ENCODE measurements at regions not wholly inside any gene's neighbourhood (a gene's known extent, or its start where the extent isn't known, plus 50 kb on each side); places are given as distances from the start of the nearest gene placed in this dataset.
A peak's percentile ranks its signal among the peaks of the same experiment; 100 is the strongest.
"Not testable (repeated sequence)": the region's sequence is repeated elsewhere in the genome, so short reads cannot be mapped to it uniquely, and the experiment has no call there.

DNA sequence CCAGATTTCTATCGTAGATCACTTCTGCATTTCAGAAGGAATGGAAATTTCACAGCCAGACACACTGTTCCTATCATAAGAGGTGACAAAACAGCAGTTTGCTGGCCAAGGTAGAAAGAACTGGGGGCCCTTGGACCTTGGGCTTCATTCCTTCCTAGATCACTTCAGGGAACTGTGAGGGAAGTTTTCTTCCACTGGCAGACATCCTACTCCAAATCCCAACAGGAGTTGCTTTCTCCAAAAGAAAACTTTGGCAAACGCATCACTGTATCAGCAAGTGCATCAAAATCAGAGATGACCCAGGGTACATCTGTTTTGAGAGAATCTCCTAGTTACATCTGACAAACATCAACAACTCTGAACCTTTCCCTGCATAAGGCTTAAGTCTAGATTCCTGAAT is 348.4 kb upstream of the KLHL29 start:
- in situ Hi-C loops (cut with HindIII; ENCODE audit: low sequenced_read_pairs) = no loop called here
- no peak for DNase-seq (ENCODE audit: low spot score)

DNA sequence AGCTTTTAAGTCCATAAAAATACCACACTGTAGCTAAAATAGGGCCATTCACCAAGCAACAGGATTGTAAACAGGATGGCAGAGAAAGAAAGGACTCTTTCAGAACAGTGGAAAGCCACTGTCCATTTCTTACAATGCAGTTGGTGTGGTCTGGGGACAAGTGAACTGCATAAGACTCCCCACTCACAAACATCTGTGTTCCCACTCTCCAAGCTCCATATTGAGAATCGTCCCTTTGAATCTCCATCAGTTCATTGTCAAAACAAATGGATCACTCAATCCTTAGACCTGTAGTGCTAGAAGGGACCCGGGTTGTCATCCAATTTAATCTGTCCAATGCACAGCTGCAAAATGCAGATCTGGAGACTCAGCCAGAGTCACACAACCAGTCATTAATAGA is 347.4 kb upstream of the KLHL29 start:
- in situ Hi-C loops (cut with HindIII; ENCODE audit: low sequenced_read_pairs) = no loop called here
- peak; percentile 8 for DNase-seq (ENCODE audit: low spot score)

DNA sequence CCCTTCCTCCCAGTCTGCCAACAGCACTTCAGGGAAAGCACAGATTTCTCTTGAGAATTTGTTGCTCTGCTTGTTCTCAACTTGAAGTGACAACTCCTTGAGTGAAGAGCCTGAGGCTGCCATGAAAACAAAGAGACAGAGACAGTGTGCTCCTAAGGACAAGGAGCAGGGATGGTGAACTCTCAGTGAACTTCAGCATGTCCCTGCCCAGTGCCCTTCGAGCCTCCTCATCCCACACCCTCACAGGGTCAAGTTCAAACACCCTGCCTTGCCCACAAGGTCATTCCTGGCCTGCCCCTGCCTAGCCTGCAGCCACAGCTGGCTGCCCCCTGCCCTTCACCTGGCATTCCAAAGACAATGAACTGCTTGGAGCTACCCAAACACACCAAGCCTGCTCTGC is 343.5 kb upstream of the KLHL29 start:
- DNase-seq (ENCODE audit: low spot score) = no peak
- in situ Hi-C loops (cut with HindIII; ENCODE audit: low sequenced_read_pairs) = no loop called here

DNA sequence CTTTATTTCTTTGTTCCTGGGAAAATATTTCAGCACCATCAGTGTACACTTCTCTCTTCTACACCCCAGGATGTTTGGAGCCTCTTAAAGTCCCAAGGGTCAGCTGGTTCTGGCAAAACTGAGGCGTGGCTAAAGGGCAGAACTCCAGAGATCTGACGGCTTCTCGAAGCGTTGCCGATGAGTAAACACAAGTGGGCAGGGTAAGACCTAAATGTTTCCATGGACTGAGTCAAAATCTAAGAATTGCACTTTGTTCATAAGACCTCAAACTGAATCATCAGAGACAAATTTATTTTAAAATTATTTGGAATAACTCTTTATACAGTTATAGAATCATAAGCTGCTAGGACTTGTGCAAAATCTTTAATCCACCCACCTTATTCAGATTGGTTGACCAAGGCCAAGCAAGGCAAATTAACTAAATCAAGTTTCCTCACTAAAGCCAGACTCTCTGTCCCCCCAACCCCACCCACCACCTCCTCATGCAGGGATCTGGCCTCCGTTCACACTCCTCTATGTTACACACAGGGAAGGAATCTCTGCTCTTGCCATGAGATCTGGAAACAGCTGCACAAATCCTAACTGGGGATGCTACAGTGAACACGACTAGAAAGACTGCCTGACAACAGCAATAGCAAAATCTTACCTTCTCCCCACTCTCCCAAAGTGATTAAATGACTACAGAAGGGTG is 342.6 kb upstream of the KLHL29 start:
- in situ Hi-C loops (cut with HindIII; ENCODE audit: low sequenced_read_pairs) = no loop called here

DNA sequence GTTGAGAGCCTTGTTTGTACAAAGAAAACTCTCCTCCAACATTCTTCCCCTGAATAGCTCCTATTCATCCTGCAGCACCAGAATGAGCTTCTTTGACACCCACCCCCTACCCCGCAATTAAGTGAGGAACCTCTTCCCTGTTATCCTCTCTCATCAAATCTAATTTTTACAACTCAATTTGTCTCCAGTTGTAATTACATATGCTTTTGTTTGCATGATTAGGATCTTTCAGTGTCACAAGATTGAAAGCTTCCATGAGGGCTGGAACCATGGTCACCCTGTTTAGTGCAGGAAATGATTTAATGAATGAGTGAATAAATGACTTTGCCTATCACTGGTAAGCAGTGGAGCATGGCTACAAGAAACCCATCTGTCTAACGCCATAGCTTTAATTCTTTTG is 334.6 kb upstream of the KLHL29 start:
- DNase-seq (ENCODE audit: low spot score) = no peak
- in situ Hi-C loops (cut with HindIII; ENCODE audit: low sequenced_read_pairs) = no loop called here

More for the DNA sequence above, 342.6 kb upstream of the KLHL29 start:
- DNase-seq (ENCODE audit: low spot score) = no peak

DNA sequence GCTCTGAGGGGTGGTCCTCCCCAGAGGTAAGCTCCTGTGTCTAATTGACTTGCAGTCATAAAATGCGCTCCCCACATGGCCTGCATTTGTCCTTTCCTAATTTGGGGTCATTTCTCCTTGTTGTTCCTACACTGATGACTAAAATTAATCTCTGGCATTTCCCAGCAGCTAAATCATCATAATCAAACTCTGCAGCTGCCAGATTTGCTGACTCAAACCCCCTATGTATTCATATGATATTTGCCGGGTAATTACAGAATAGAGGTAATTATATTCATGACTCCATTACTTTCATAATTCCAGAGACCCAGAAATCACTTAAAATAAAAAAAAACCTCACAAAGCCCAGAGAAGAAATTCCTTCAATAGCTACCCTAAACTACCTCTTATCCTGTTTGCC is 331.4 kb upstream of the KLHL29 start:
- no peak for DNase-seq (ENCODE audit: low spot score)
- in situ Hi-C loops (cut with HindIII; ENCODE audit: low sequenced_read_pairs) = no loop called here

DNA sequence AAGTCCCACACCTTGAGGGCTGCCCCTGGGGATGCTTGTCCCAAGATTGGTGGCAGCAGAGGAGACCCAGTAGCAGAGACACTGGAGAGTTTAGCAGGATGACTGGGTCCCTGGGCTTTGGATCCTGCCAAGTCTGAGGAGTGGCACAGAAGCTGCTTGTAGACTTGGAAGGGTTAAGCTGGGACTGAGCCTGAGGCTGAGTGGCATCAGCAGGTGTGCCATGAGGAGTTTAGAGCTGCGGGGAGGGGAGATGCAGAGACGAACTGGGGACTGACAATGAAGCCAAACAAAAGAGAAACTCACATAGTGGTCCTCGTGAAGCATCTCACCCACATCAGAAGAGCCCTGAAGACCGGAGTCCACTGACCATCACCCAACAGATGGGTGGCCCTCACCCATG is 329.7 kb upstream of the KLHL29 start:
- no peak for DNase-seq (ENCODE audit: low spot score)
- in situ Hi-C loops (cut with HindIII; ENCODE audit: low sequenced_read_pairs) = no loop called here

DNA sequence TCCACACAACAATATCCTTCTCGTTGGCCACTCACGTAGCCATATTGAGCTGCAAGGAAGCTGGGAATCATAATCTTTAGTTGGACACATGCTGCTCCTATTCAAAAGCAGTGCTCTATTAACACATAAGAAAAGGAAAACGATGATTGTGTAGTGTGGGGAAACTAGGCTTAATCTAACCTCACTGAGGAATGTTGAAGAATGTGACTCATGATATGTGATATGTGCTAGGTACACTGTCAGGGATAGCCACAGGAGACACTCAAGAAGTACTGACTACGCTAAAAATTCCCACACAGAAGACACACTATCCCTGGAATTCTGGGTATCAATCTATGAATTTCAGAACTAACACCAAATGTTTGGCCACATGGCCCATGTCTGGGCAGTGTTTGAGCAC is 328.1 kb upstream of the KLHL29 start:
- DNase-seq (ENCODE audit: low spot score); in situ Hi-C loops (cut with HindIII; ENCODE audit: low sequenced_read_pairs): not testable (repeated sequence)

DNA sequence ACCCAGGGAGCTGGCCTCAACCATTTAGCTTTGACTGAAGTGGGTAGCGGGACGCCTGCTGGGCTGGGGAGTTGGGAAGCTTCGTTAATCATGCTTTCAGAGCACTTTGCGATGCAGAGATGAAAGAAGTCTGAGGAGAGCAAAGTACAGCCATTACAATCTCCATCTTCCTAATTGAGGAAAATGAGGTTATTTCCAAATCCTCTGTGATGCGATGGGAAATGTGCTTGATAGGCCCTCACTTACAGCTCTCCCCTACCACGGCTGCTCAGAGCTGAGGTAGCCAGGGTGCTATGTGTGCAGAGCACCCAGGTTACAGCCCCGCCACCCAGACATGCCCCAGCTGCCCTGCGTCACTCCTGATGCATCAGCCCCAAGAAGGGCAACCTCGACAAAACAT is 326.5 kb upstream of the KLHL29 start:
- no peak for DNase-seq (ENCODE audit: low spot score)
- in situ Hi-C loops (cut with HindIII; ENCODE audit: low sequenced_read_pairs) = no loop called here

DNA sequence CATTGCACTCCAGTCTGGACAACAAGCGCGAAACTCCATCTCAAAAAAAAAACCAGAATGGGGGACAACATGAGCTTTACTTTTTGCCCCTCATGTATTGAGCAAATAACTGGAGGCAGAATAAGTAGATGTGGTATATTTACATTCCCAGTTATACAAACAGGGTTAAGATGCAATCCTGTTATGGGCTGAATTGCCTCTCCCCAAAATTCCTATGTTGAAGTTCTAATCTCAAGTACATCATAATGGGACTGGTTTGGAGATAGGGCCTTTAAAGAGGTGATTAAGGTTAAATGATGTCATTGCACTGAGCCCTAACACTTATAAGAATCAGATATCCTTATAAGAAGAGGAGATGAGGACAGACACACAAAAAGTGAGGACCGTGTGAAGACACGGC is 319.8 kb upstream of the KLHL29 start:
- in situ Hi-C loops (cut with HindIII; ENCODE audit: low sequenced_read_pairs) = no loop called here
- DNase-seq (ENCODE audit: low spot score) = no peak

DNA sequence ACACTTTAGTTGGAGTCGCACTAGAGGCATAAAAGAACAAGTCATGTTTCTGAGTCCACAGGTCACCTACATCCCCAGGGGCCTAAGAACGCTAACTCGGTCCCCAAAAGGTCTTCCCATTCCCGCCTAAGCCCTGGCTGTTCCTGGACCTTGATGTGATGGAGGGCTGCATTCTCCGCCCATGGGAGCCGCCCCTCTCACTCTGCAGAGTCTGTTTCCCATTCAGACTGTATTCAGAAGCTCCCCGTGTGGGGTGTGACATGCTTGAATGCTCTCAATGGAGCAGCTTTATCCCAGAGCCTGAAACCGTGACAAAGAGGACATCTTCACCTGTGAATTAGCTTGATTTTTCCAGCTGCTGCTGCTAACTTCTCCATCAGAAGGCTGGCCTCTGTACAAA is 319.0 kb upstream of the KLHL29 start:
- DNase-seq (ENCODE audit: low spot score) = no peak
- in situ Hi-C loops (cut with HindIII; ENCODE audit: low sequenced_read_pairs) = no loop called here

DNA sequence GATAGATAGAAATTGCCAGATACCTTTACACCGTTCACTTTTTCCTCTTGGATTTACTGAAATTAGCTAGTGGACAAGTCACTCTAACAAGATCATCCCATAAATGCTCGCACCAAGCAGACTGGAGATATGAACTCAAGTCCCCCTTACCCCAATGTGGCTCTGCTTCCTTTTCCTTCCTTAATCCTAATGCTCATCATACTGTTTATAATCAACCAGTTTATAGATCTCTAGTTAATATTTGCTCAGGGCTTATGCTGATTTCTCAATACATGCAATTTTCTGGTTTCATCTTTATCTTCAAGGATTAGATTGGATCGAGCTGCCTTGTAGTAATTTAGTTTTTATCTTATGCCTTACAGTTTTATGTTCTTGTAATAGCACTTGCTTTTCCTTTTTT is 318.3 kb upstream of the KLHL29 start:
- no peak for DNase-seq (ENCODE audit: low spot score)
- in situ Hi-C loops (cut with HindIII; ENCODE audit: low sequenced_read_pairs) = no loop called here

DNA sequence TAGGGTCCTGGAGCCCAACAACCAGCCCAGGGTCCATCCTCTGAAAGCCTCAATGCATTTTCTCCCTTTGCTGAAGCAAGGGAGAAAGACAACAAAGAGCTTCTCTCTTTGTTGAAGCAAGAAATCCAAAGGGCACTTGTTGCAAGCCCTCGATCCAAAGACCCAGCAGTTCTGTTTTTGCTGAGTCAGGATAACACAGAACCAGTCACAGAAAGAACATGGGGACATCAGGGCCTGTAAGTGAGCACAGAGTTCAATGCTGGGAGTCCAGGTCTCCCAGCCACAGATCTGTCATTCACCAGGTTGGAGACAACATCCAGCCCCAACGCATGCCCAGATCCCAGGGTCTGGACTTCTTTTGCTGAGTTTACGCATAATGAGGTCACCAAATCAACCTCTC is 315.8 kb upstream of the KLHL29 start:
- in situ Hi-C loops (cut with HindIII; ENCODE audit: low sequenced_read_pairs) = no loop called here
- DNase-seq (ENCODE audit: low spot score) = no peak

DNA sequence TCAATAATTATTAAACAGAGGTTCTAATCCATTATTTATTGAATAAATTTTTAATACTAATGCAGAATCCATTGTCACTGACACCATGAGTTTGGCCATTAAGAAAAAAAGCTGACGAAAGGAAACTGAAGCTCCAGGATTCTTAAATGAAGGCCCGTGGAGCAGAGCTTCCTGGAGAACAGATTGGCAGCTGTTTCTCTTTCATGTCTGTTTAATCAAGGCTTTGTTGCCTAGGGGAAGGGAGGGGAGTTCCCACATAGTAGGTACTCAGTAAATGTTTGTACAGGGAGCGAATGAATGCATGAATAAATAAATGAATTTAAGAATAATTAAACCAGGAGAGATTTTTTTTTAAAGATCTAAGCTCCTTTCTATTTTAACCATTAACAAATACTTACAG is 315.1 kb upstream of the KLHL29 start:
- no peak for DNase-seq (ENCODE audit: low spot score)
- in situ Hi-C loops (cut with HindIII; ENCODE audit: low sequenced_read_pairs) = no loop called here

DNA sequence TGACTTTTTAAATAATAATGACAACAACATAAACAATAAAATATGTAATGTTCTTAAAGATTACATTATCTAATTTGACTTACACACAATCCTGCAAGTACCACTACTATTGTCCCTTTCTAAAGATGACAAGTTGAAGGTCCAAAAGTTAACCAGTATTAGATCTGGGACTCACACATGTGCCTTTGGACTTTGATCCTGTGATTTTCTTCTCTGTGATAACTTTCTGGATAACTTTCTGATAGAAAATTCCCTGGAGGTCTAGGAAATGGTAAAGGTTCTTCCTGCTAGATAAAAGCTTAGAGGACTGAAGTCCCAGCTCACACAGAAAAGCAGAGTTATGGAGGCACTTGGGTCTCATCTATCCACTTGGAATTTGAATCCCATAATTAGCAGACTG is 311.9 kb upstream of the KLHL29 start:
- DNase-seq (ENCODE audit: low spot score) = no peak
- in situ Hi-C loops (cut with HindIII; ENCODE audit: low sequenced_read_pairs) = no loop called here

DNA sequence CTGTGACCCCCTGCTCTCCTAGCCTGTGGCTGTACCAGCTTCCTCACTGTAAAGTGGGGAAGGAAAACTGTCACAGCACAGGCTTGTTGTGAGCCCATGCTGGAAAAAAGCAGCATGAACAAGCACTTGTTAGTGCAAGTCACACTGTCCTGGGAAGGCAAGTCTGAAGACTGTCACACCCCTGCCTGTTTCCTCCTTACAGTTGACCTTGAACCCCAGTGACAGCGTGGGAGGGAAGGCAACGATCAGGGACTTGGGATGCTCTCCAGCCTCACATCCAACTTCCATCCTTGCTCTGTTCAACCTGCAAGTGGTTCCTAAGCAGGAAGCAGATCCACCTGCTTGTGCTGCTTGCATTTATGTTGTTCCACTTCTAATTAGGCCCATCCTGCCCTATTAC is 311.3 kb upstream of the KLHL29 start:
- in situ Hi-C loops (cut with HindIII; ENCODE audit: low sequenced_read_pairs) = no loop called here
- DNase-seq (ENCODE audit: low spot score) = no peak

DNA sequence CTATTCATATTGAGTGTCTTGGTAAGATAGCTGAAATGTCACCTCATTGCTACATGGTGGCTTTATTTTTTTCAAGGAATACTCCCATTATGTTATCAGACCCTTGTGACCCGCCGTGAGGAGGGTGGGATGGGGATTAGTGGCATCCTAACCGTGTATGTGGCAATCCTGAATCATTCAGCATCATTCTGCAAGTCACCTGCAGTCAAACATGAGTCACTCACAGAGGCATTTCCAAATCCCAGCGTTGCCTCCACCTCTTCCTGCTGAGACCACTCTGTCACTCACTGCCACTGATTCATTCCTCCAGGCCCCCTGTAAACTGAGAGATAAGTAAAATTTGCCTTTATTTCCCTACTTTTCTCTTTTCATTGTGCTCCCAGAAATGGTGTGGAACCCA is 307.4 kb upstream of the KLHL29 start:
- DNase-seq (ENCODE audit: low spot score) = no peak
- in situ Hi-C loops (cut with HindIII; ENCODE audit: low sequenced_read_pairs) = no loop called here

DNA sequence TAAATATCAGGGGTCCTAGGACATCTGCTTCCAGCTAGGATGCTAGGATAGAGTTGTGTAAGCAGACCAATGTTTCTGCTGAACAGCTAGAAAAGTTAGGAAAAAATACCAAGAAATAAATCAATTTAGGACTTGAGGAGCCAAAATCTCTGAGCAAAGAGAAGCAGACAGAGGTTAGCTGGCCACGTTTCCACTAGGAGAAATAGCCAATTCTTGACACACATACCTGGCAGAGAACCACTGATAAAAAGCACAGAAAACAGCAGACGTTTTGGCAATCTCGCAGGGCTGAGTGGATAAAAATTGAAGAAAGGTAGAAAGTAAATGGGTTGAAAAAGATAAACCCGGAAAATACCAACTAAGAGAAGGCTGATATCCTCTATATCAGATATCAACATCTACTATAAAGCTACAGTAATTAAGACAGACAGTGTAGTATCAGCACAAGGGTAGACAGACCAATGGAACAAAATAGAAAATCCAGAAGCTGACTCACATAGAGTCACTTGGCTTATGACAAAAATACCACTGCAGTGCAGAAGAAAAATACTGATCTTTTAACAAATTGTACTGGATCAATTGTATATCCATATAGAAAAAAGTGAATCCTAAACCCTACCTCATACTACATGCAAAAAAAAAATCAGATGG is 306.1 kb upstream of the KLHL29 start:
- no peak for DNase-seq (ENCODE audit: low spot score)
- in situ Hi-C loops (cut with HindIII; ENCODE audit: low sequenced_read_pairs) = no loop called here

DNA sequence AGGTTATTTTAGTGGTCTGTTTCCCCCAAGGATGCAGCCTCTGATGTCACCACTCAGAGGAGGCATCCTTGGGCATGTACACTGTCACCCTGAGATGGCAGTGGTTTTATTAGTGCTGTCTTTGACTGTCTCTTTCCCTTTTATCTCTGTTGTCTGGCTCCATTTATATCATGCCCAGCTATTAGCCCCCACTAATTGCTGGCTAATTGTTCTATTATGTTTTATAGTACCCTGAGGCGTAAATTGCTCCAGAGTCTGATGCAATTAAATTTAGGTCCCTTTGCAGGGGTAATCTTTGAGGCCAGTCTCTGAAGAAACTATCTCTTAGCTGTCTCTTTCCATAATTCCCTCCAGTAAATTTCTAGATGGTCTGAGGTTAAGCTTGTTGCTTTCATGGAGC is 301.0 kb upstream of the KLHL29 start:
- in situ Hi-C loops (cut with HindIII; ENCODE audit: low sequenced_read_pairs) = no loop called here
- no peak for DNase-seq (ENCODE audit: low spot score)

DNA sequence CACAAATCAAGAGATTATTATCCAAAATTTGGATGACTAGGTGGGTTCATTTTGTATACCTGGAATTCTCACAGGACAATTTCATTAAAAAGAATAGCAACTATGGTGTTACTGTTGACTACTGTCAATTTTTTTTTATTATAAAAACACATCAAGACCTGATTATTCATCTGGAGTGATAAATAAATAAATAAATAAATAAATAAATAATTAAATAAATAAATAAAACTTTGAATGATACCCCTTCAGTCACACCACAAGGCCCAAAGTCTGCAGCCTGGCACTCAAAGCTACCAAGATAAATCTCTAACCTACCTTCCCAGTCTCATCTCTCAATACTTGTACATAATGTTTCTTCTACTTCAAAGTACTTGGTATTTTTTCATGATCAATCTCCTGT is 294.0 kb upstream of the KLHL29 start:
- no peak for DNase-seq (ENCODE audit: low spot score)
- in situ Hi-C loops (cut with HindIII; ENCODE audit: low sequenced_read_pairs) = no loop called here

DNA sequence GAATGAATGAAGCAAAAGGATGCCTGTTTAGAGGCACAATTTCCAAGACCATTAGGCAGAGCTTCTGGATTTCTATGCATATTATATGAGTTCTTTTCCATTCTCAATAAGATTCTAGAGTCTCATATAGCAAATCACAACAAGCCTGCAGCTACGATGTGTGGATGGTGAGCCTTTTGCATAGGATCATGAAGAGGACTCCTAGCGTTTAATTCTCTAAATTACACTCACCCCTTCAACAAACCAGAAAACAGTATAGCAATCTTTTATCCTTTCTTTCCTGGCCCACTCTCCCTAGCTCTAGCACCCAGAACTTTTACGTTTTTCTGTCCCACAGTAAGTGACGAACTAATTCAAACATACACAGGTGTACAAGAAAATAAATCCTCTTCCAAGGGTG is 293.1 kb upstream of the KLHL29 start:
- in situ Hi-C loops (cut with HindIII; ENCODE audit: low sequenced_read_pairs) = no loop called here
- DNase-seq (ENCODE audit: low spot score) = no peak
